H1 (cell line): ENCODE measurements at regions not wholly inside any gene's neighbourhood (a gene's known extent, or its start where the extent isn't known, plus 50 kb on each side); places are given as distances from the start of the nearest gene placed in this dataset.

ENCODE experiments used
- BRCA1 ChIP-seq: IDR thresholded peaks from 2 replicates; pipeline ENCODE4 v1.6.1; 2012; ENCODE audit warnings: low read depth, low read length, improper control_type of control experiment
- JUN ChIP-seq: IDR thresholded peaks from 2 replicates; pipeline ENCODE4 v1.6.1; 2011; ENCODE audit warnings: low read depth, mild to moderate bottlenecking, improper control_type of control experiment, low read length
- POLR2A ChIP-seq, 2 experiments: IDR thresholded peaks; 1 replicate in 1 of 2; 2 replicates in 1 of 2; pipeline ENCODE4 v1.6.1; 2011; ENCODE audit warnings: low read depth in 2 of 2, low read length in 2 of 2, mild to moderate bottlenecking in 2 of 2; ENCODE audit errors: control extremely low read depth in 1 of 2
- YY1 ChIP-seq: IDR thresholded peaks from 2 replicates; pipeline ENCODE4 v1.6.1; 2011; ENCODE audit warnings: low read depth, mild to moderate bottlenecking, low read length
- TF ChIP-seq, protein P1 (sequence below), 3 experiments: IDR thresholded peaks; 1 replicate in 2 of 3; 2 replicates in 1 of 3; pipeline versions ENCODE4 v1.5.1 to v1.6.1; 2011; ENCODE audit warnings: low read length in 3 of 3, mild to moderate bottlenecking in 3 of 3, inconsistent platforms in 2 of 3, low read depth in 1 of 3, moderate library complexity in 1 of 3; ENCODE audit not compliant: insufficient read depth in 1 of 3; ENCODE audit errors: control extremely low read depth in 1 of 3

DNA sequence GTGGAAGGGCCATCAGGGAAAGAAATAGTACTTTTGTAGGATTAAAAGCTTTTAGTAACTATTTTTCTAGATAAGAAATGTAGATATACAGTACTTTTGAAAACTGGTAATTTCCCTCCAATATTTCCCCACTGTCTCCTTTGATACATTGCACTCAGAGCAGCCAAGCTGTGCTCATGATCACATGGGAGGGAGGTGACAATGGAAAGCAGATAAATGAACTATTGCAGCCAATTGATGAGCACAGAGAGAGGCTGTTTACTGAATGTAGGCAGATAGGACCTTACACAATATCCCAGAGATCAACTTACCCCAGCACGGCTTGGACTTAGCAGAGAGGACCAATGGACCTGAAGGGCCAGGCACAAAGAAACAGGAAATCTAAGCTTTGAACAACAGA is 178.0 kb upstream of the NREP start:
- TF ChIP-seq POLR2A (IDR thresholded peaks at IDR 0.05; ENCODE audit: control extremely low read depth in 1 of 2, low read depth in 2 of 2, low read length in 2 of 2): no peak
- TF ChIP-seq BRCA1: no peak
- TF ChIP-seq, protein P1, sequence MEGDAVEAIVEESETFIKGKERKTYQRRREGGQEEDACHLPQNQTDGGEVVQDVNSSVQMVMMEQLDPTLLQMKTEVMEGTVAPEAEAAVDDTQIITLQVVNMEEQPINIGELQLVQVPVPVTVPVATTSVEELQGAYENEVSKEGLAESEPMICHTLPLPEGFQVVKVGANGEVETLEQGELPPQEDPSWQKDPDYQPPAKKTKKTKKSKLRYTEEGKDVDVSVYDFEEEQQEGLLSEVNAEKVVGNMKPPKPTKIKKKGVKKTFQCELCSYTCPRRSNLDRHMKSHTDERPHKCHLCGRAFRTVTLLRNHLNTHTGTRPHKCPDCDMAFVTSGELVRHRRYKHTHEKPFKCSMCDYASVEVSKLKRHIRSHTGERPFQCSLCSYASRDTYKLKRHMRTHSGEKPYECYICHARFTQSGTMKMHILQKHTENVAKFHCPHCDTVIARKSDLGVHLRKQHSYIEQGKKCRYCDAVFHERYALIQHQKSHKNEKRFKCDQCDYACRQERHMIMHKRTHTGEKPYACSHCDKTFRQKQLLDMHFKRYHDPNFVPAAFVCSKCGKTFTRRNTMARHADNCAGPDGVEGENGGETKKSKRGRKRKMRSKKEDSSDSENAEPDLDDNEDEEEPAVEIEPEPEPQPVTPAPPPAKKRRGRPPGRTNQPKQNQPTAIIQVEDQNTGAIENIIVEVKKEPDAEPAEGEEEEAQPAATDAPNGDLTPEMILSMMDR (IDR thresholded peaks at IDR 0.05; ENCODE audit: control extremely low read depth in 1 of 3, insufficient read depth in 1 of 3, low read depth in 1 of 3, low read length in 3 of 3): no peak
- TF ChIP-seq YY1: no peak
- no peak for TF ChIP-seq JUN
